ENCODE measurements at regions not wholly inside any gene's neighbourhood (a gene's known extent, or its start where the extent isn't known, plus 50 kb on each side); places are given as distances from the start of the nearest gene placed in this dataset.
"Not testable (repeated sequence)": the region's sequence is repeated elsewhere in the genome, so short reads cannot be mapped to it uniquely, and the experiment has no call there.

DNA sequence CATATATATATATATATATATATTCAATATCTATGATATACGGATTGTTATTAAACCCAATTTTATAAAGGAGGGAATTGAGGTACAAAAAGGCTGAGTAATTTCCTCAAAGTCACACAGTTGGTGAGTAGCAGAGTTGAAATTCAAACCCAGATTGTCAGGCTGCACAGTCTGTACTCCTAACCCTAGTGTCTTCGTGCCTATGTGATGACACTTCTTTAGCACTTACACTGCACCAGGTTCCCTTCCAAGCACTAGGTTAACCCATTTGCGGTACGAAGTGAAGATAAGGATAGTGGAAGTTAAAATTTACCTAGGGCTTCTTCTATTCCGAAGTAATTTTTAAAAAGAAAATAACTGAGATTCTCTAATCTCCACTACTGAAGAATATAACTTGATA, 125.1 kb upstream of the TSPAN8 start:
- H3K36me3 ChIP-seq, result no peaks in the 10 kb centered on the region
- H3K4me1 ChIP-seq, result no peaks in the 10 kb centered on the region
- no peak overlapping the region for H3K27ac ChIP-seq (replicated peaks)
- H3K27me3 ChIP-seq (ENCODE audit: low read depth), result no peaks in the 10 kb centered on the region
- no peak for DNase-seq
- H3K4me3 ChIP-seq, result no peak overlapping the region
- peaks cover 26% of the 10 kb centered on the region for H3K9me3 ChIP-seq (replicated peaks)
- intact Hi-C loops (cut with micrococcal nuclease), result no loop called here
- TF ChIP-seq, protein P1, sequence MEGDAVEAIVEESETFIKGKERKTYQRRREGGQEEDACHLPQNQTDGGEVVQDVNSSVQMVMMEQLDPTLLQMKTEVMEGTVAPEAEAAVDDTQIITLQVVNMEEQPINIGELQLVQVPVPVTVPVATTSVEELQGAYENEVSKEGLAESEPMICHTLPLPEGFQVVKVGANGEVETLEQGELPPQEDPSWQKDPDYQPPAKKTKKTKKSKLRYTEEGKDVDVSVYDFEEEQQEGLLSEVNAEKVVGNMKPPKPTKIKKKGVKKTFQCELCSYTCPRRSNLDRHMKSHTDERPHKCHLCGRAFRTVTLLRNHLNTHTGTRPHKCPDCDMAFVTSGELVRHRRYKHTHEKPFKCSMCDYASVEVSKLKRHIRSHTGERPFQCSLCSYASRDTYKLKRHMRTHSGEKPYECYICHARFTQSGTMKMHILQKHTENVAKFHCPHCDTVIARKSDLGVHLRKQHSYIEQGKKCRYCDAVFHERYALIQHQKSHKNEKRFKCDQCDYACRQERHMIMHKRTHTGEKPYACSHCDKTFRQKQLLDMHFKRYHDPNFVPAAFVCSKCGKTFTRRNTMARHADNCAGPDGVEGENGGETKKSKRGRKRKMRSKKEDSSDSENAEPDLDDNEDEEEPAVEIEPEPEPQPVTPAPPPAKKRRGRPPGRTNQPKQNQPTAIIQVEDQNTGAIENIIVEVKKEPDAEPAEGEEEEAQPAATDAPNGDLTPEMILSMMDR (IDR thresholded peaks at IDR 0.05; ENCODE audit: borderline replicate concordance), result no peak

GRCh38 chr12:71282020-71282419, 124.2 kb upstream of the TSPAN8 start:
- TF ChIP-seq, protein P1 (IDR thresholded peaks at IDR 0.05; ENCODE audit: borderline replicate concordance), result no peak
- Histone ChIP-seq H3K27me3 (ENCODE audit: low read depth) (no peaks in the 10 kb centered on the region), H3K4me3 (no peak overlapping the region), H3K4me1 (no peaks in the 10 kb centered on the region), H3K36me3 (no peaks in the 10 kb centered on the region), H3K9me3 (replicated peaks) (peaks cover 23% of the 10 kb centered on the region), H3K27ac (replicated peaks) (no peak overlapping the region)
- DNase-seq, result no peak
- intact Hi-C loops (cut with micrococcal nuclease), result no loop called here

GRCh38 chr12:71281425-71281824, 123.6 kb upstream of the TSPAN8 start:
- Histone ChIP-seq H3K9me3 (replicated peaks) (peaks cover 17% of the 10 kb centered on the region), H3K27ac (replicated peaks) (no peak overlapping the region), H3K36me3 (no peaks in the 10 kb centered on the region), H3K4me1 (no peaks in the 10 kb centered on the region), H3K4me3 (no peak overlapping the region), H3K27me3 (ENCODE audit: low read depth) (no peaks in the 10 kb centered on the region)
- TF ChIP-seq, protein P1 (IDR thresholded peaks at IDR 0.05; ENCODE audit: borderline replicate concordance), result no peak
- DNase-seq, result no peak
- intact Hi-C loops (cut with micrococcal nuclease), result no loop called here

DNA sequence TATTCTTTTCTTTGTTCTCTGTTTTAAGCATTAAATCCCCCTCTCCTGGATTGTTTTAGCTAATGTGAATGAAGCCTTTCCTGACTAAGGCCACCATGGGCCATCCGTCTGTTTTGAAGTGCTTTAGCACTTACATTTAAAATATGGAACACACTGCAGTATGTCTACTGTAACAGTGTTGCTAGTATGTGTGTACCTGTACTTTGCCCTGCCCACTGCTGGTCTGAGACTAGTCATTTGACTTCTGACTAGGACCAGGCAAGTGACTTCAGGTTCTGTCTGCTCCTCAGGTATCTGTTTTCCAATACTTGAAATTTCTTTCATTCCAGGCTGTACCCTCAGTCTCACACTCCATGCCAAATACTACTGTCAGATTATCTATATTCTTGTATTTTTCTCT, 120.1 kb upstream of the TSPAN8 start:
- H3K36me3 ChIP-seq, result no peaks in the 10 kb centered on the region
- DNase-seq, result no peak
- no peak overlapping the region for H3K4me3 ChIP-seq
- no peaks in the 10 kb centered on the region for H3K4me1 ChIP-seq
- no peak overlapping the region for H3K27ac ChIP-seq (replicated peaks)
- TF ChIP-seq, protein P1 (IDR thresholded peaks at IDR 0.05; ENCODE audit: borderline replicate concordance), result no peak
- no peaks in the 10 kb centered on the region for H3K9me3 ChIP-seq (replicated peaks)
- no peaks in the 10 kb centered on the region for H3K27me3 ChIP-seq (ENCODE audit: low read depth)
- intact Hi-C loops (cut with micrococcal nuclease), result no loop called here

- intact Hi-C loops (cut with micrococcal nuclease), result no loop called here
- TF ChIP-seq, protein P1 (IDR thresholded peaks at IDR 0.05; ENCODE audit: borderline replicate concordance), result no peak
Observed at GRCh38 chr12:71276541-71276940, 118.7 kb upstream of the TSPAN8 start.

GRCh38 chr12:71270794-71271193, 113.0 kb upstream of the TSPAN8 start:
- H3K27me3 ChIP-seq (ENCODE audit: low read depth); H3K27ac ChIP-seq (replicated peaks); intact Hi-C loops (cut with micrococcal nuclease); H3K4me3 ChIP-seq; DNase-seq; H3K9me3 ChIP-seq (replicated peaks); H3K36me3 ChIP-seq; H3K4me1 ChIP-seq: not testable (repeated sequence)

More at GRCh38 chr12:71276541-71276940, 118.7 kb upstream of the TSPAN8 start:
- no peaks in the 10 kb centered on the region for H3K36me3 ChIP-seq
- H3K4me1 ChIP-seq, result no peaks in the 10 kb centered on the region
- no peak overlapping the region for H3K4me3 ChIP-seq
- no peaks in the 10 kb centered on the region for H3K9me3 ChIP-seq (replicated peaks)
- no peak overlapping the region for H3K27ac ChIP-seq (replicated peaks)
- no peak for DNase-seq
- H3K27me3 ChIP-seq (ENCODE audit: low read depth), result no peaks in the 10 kb centered on the region
